HepG2 (cell line): ENCODE measurements at regions not wholly inside any gene's neighbourhood (a gene's known extent, or its start where the extent isn't known, plus 50 kb on each side); places are given as distances from the start of the nearest gene placed in this dataset.

Experiments used
- ATAC-seq: fragments of 200-7000 bp; cut with Tn5 transposase; 3 replicates; pipeline ENCODE4 v1.9.1; 2020; ENCODE audit warnings: mild to moderate bottlenecking, moderate library complexity
- BruUV-seq: library from RNA; stranded (reverse); fragments of 400-500 nt; replicated peaks from 2 replicates; lab custom pipeline; 2021; lab: Mats Ljungman, UMichigan
- CTCF ChIA-PET: fragments of 300-600 bp; formaldehyde crosslinking; extraction: SDS; loops from one replicate; lab custom pipeline; 2021; ENCODE audit warnings: low total read pairs, inconsistent platforms, low intra/inter-chr PET ratio; lab: Yijun Ruan, JAX
- POLR2A ChIA-PET: fragments of 350-600 bp; sonication (Branson Sonifier 250); formaldehyde crosslinking; loops from one replicate; lab custom pipeline; 2020; ENCODE audit warnings: antibody characterized with exemption, inconsistent platforms; lab: Yijun Ruan, JAX
- DNase-seq: peaks from one replicate; pipeline ENCODE4 v3.0.0-alpha.2; 2015; ENCODE audit warnings: low spot score
- FAIRE-seq: peaks from 3 replicates; lab custom pipeline; 2011; peaks lifted over from hg19 to GRCh38; lab: Jason Lieb, UNC
- H2AFZ ChIP-seq: one replicate; pipeline ENCODE4 v1.6.1; 2011; ENCODE audit warnings: low read length, inconsistent platforms
- H3K27ac ChIP-seq: fragments of 300-600 bp; 3 replicates; pipeline ENCODE4 v1.8.0; 2011; ENCODE audit warnings: mixed run types, mild to moderate bottlenecking, mixed read lengths, low read length, inconsistent platforms; ENCODE audit not compliant: insufficient read depth; ENCODE audit errors: extremely low read length
- H3K27me3 ChIP-seq, 2 experiments: fragments of 200-600 bp in 1 of 2; 2 replicates in 1 of 2; 3 replicates in 1 of 2; pipeline versions ENCODE4 v1.6.0 to v1.8.0; 2011; ENCODE audit warnings: low read length in 2 of 2, mild to moderate bottlenecking in 2 of 2, moderate library complexity in 2 of 2, inconsistent platforms in 1 of 2; ENCODE audit not compliant: insufficient read depth in 2 of 2, control insufficient read depth in 1 of 2
- H3K36me3 ChIP-seq, 2 experiments: fragments of 200-600 bp in 1 of 2; replicated peaks in 1 of 2; 2 replicates in 1 of 2; 3 replicates in 1 of 2; pipeline versions ENCODE4 v1.5.1 to v1.8.0; 2011; ENCODE audit warnings: low read length in 2 of 2, inconsistent platforms in 1 of 2; ENCODE audit not compliant: insufficient read depth in 2 of 2, control insufficient read depth in 1 of 2
- H3K4me1 ChIP-seq: 2 replicates; pipeline ENCODE4 v1.5.1; 2012; ENCODE audit warnings: low read length, inconsistent platforms; ENCODE audit not compliant: insufficient read depth
- H3K4me2 ChIP-seq: 2 replicates; pipeline ENCODE4 v1.6.0; 2011; ENCODE audit warnings: low read depth, low read length, inconsistent platforms
- H3K4me3 ChIP-seq, 3 experiments: fragments of 200-600 bp in 1 of 3; sonication (generic), shearing (Covaris generic) in 1 of 3; replicated peaks in 1 of 3; 2 replicates each; pipeline ENCODE4 v1.5.1; 2011 to 2016; ENCODE audit warnings: low read length in 3 of 3, inconsistent platforms in 2 of 3, low read depth in 2 of 3, mild to moderate bottlenecking in 2 of 3, control low read depth in 1 of 3, mixed read lengths in 1 of 3; ENCODE audit not compliant: insufficient read depth in 1 of 3
- H3K79me2 ChIP-seq: one replicate; pipeline ENCODE4 v1.6.1; 2011; ENCODE audit warnings: low read length, inconsistent platforms; ENCODE audit not compliant: insufficient read depth
- H3K9ac ChIP-seq: 2 replicates; pipeline ENCODE4 v1.6.0; 2011; ENCODE audit warnings: mild to moderate bottlenecking, low read depth, low read length, inconsistent platforms; ENCODE audit not compliant: insufficient read depth
- H3K9me3 ChIP-seq: 2 replicates; pipeline ENCODE4 v1.5.1; 2012; ENCODE audit warnings: mild to moderate bottlenecking, low read length
- H4K20me1 ChIP-seq: 2 replicates; pipeline ENCODE4 v1.6.0; 2011; ENCODE audit warnings: inconsistent platforms, mild to moderate bottlenecking, low read length, moderate library complexity; ENCODE audit not compliant: insufficient read depth
- ATF7 ChIP-seq, 2 experiments: fragments of 450-650 bp in 1 of 2; sonication (generic) in 1 of 2; formaldehyde crosslinking in 1 of 2; IDR thresholded peaks; 2 replicates each; pipeline versions ENCODE4 v1.4.0 to v1.6.1; 2016 to 2020; ENCODE audit warnings: antibody characterized with exemption in 1 of 2, mild to moderate bottlenecking in 1 of 2, missing genetic modification reagents in 1 of 2
- CAMTA2 ChIP-seq: sonication (generic); formaldehyde crosslinking; IDR thresholded peaks from 2 replicates; pipeline ENCODE4 v1.4.0; 2020; ENCODE audit warnings: mild to moderate bottlenecking, missing genetic modification reagents, borderline replicate concordance
- ELF1 ChIP-seq: sonication (generic); formaldehyde crosslinking; IDR thresholded peaks from 2 replicates; pipeline ENCODE4 v1.4.0; 2020; ENCODE audit warnings: missing genetic modification reagents
- HDAC1 ChIP-seq: sonication (generic); formaldehyde crosslinking; IDR thresholded peaks from 2 replicates; pipeline ENCODE4 v1.5.1; 2020; ENCODE audit warnings: mild to moderate bottlenecking, missing genetic modification reagents
- IKZF4 ChIP-seq: sonication (generic); formaldehyde crosslinking; IDR thresholded peaks from 2 replicates; pipeline ENCODE4 v1.5.1; 2020; ENCODE audit warnings: borderline replicate concordance, mild to moderate bottlenecking, low read depth, missing genetic modification reagents; ENCODE audit errors: not compliant biosample characterization
- KLF16 ChIP-seq, 2 experiments: sonication (generic) in 1 of 2; formaldehyde crosslinking in 1 of 2; IDR thresholded peaks; 2 replicates each; pipeline versions ENCODE4 v1.6.1 to v1.8.0; 2016 to 2023; ENCODE audit warnings: missing genetic modification reagents in 2 of 2, missing compliant biosample characterization in 1 of 2
- MYPOP ChIP-seq: sonication (generic); formaldehyde crosslinking; IDR thresholded peaks from 2 replicates; pipeline ENCODE4 v1.8.1; 2023; ENCODE audit warnings: mild to moderate bottlenecking, moderate library complexity, missing genetic modification reagents
- NBN ChIP-seq: fragments of 450-650 bp; conservative IDR thresholded peaks from 2 replicates; pipeline ENCODE4 v1.6.1; 2017
- NFATC3 ChIP-seq: sonication (generic); formaldehyde crosslinking; IDR thresholded peaks from 2 replicates; pipeline ENCODE4 v1.5.1; 2020; ENCODE audit warnings: mild to moderate bottlenecking, missing genetic modification reagents
- SRY ChIP-seq: sonication (generic); formaldehyde crosslinking; IDR thresholded peaks from 2 replicates; pipeline ENCODE4 v1.8.0; 2022; ENCODE audit warnings: mild to moderate bottlenecking, missing genetic modification reagents
- ZBTB2 ChIP-seq: sonication (generic); formaldehyde crosslinking; IDR thresholded peaks from 2 replicates; pipeline ENCODE4 v1.8.0; 2022; ENCODE audit warnings: low read depth, missing genetic modification reagents
- ZNF10 ChIP-seq: sonication (generic); formaldehyde crosslinking; IDR thresholded peaks from 2 replicates; pipeline ENCODE4 v1.4.0; 2020; ENCODE audit warnings: mild to moderate bottlenecking, low read depth, missing genetic modification reagents, borderline replicate concordance
- ZNF451 ChIP-seq: sonication (generic); formaldehyde crosslinking; IDR thresholded peaks from 2 replicates; pipeline ENCODE4 v1.5.0; 2020; ENCODE audit warnings: mild to moderate bottlenecking, missing genetic modification reagents
- WGBS: methylation state at CpG from one replicate; pipeline ENCODE4 v1.1.6; 2017; ENCODE audit warnings: low lambda C conversion rate; 5-methylcytosine and 5-hydroxymethylcytosine counted together
- in situ Hi-C: cut with HindIII; loops from 2 replicates; pipeline ENCODE4 v1.10.0; 2017; ENCODE audit warnings: low pct_unique_long_range_greater_than_20kb; ENCODE audit not compliant: extremely low pct_ligation_motif_present
- intact Hi-C: fragments of 100-400 bp; cut with micrococcal nuclease; formaldehyde crosslinking; loops from one replicate; pipeline ENCODE4 v1.10.0; 2022; ENCODE audit not compliant: unreplicated experiment
- TF ChIP-seq, protein P1 (sequence below): sonication (generic); formaldehyde crosslinking; IDR thresholded peaks from 2 replicates; pipeline ENCODE4 v1.4.0; 2020; ENCODE audit warnings: mild to moderate bottlenecking, missing genetic modification reagents

- intact Hi-C loops, result no loop called here
- Histone ChIP-seq H3K9ac (no peak overlapping the region), H3K27me3 (no peaks in the 10 kb centered on the region), H3K4me2 (no peak overlapping the region), H3K4me3 (no peak overlapping the region), H2AFZ (no peak overlapping the region), H3K79me2 (no peaks in the 10 kb centered on the region), H3K36me3 (no peaks in the 10 kb centered on the region), H4K20me1 (no peaks in the 10 kb centered on the region), H3K9me3 (no peaks in the 10 kb centered on the region), H3K27ac (no peak overlapping the region), H3K4me1 (no peaks in the 10 kb centered on the region)
- no peak for ATAC-seq
- ChIA-PET POLR2A (no interaction called here), CTCF (no interaction called here)
- FAIRE-seq, result no peak
- no peak for DNase-seq
- in situ Hi-C loops, result no loop called here
- no TSS peak for BruUV-seq
- no peak for TF ChIP-seq CAMTA2 (CRISPR knock-in tag)
- no peak for TF ChIP-seq NFATC3 (CRISPR knock-in tag)
- no peak for TF ChIP-seq ELF1
- no peak for TF ChIP-seq ATF7 (IDR thresholded peaks at IDR 0.05)
- no peak for TF ChIP-seq ATF7 (CRISPR knock-in tag; IDR thresholded peaks at IDR 0.05)
- TF ChIP-seq SRY, result no peak
- no peak for TF ChIP-seq KLF16 (CRISPR knock-in tag; IDR thresholded peaks at IDR 0.05)
- TF ChIP-seq, protein P1, sequence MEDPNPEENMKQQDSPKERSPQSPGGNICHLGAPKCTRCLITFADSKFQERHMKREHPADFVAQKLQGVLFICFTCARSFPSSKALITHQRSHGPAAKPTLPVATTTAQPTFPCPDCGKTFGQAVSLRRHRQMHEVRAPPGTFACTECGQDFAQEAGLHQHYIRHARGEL (CRISPR knock-in tag), result no peak
- TF ChIP-seq ZNF451, result no peak
- no peak for TF ChIP-seq IKZF4 (CRISPR knock-in tag)
- TF ChIP-seq HDAC1 (CRISPR knock-in tag), result no peak
Measured at GRCh38 chr18:39946623-39947061, 2008.4 kb upstream of the PIK3C3 start.

- Histone ChIP-seq H3K4me2 (no peak overlapping the region), H3K79me2 (no peaks in the 10 kb centered on the region), H3K9me3 (no peaks in the 10 kb centered on the region), H3K27me3 (no peaks in the 10 kb centered on the region), H3K27ac (no peak overlapping the region)
- no peak for ATAC-seq
- intact Hi-C loops (no loop called here), in situ Hi-C loops (no loop called here)
- no TSS peak for BruUV-seq
- TF ChIP-seq ZNF10, result no peak
- TF ChIP-seq ZBTB2, result no peak
- no peak for TF ChIP-seq NBN
- TF ChIP-seq MYPOP (CRISPR knock-in tag), result no peak
- TF ChIP-seq, all 625 proteins: peak for 0
- 8% methylated on average over 2 of the region's 2 CpGs for WGBS
- ChIA-PET CTCF (no interaction called here), POLR2A (no interaction called here)
- Histone ChIP-seq H3K9ac (no peak overlapping the region), H4K20me1 (no peaks in the 10 kb centered on the region), H3K4me1 (no peaks in the 10 kb centered on the region), H3K36me3 (no peaks in the 10 kb centered on the region), H2AFZ (no peak overlapping the region), H3K4me3 (no peak overlapping the region)
- DNase-seq (no peak), FAIRE-seq (no peak)
Measured at GRCh38 chr18:39945076-39945475, 2010.0 kb upstream of the PIK3C3 start.
